HG02884 (cell line): ENCODE measurements at regions not wholly inside any gene's neighbourhood (a gene's known extent, or its start where the extent isn't known, plus 50 kb on each side); places are given as distances from the start of the nearest gene placed in this dataset.
"Not testable (repeated sequence)": the region's sequence is repeated elsewhere in the genome, so short reads cannot be mapped to it uniquely, and the experiment has no call there.

ENCODE experiments used
- ATAC-seq: cut with Tn5 transposase; IDR thresholded peaks from one replicate; pipeline ENCODE4 v1.9.1; 2021; ENCODE audit warnings: mild to moderate bottlenecking, moderate library complexity; ENCODE audit not compliant: unreplicated experiment

DNA sequence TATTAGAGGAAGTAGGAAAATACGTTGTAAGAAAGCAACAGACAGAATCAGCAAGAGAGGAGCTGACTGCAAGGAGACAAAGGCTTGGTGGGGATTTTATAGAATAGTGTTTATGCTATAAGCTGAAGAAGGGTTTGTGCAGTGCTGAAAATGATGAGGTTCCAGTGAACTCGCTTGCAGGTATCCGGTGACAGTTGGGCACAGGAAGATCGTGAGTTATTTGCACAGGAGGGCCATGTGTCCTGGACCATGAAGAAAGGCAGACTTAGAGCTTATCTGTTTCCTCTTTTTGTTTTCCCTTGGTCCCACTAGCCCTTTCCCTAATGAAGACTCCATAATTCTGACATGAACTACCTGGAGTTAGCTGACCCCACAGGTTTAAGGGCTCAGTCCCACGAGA lies 61.4 kb downstream of the NXNL2 start:
- ATAC-seq = no peak

DNA sequence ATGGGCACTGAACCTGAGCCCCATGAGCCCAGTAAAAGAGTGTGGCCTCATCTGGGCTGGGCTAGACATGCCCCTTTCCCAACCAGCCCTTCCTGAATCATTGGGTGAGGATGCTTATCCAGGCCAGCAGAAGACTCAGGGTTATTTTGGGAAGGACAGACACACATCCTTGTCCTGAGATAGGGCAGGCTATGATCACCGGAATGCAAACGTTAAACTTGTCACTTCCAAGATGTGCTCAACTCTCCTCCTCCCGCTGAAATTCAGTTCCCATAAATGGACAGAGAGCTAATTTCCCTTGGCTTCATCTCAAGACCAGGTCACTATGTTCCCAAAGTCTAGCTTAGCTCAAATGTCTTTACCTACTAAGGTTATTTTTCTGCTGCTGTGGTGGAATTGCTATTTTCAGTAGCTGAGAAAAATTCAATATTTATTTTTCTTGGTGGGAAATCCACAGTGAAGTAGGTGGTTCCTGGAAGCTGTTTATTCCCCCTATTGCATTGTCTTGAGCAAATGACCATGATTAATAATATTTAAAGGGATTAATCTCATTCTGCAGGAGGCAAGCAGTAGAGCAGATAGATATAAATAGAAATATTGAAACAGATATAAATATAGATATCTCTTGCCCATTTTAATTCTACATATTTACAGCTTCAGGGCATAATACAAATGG lies 70.0 kb downstream of the NXNL2 start:
- no peak for ATAC-seq

DNA sequence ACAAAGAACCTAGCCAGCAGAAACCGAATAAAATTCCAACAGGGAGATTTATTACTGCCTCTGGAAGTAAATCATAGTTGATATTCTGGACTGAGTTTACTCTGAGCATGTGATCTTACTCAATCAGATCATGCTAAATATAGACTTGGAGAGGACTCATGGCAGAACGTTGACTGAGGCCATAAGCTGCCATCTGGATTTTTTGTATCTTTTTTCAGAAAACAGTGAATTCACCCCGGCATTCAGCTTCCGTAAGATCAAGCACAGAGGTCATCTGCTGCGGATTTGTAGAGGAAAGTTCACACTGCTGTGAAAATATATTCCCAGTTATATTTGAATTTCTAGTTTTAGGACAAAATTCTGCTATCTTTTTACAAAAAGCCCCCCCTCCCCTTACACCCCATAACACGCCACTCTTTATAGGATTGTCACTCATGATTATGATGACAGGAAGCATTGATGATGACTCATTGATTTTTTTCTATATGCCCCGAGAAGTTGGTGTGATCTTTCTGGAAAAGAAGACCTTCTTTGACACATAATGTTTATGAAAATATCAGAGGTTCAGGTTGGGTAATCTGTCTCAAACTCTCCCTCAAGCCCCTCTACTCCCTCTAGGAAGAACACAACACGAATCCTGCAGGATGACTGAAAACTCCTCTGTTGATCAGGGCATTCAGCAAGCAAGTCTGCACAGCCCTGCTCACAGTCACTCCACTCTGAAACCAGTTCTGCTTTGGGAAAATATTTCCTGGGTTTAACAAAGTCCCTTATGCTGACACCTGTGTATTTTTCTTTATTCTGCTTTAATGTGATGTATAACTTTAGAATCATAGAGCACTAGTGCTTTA lies 70.8 kb downstream of the NXNL2 start:
- no peak for ATAC-seq

DNA sequence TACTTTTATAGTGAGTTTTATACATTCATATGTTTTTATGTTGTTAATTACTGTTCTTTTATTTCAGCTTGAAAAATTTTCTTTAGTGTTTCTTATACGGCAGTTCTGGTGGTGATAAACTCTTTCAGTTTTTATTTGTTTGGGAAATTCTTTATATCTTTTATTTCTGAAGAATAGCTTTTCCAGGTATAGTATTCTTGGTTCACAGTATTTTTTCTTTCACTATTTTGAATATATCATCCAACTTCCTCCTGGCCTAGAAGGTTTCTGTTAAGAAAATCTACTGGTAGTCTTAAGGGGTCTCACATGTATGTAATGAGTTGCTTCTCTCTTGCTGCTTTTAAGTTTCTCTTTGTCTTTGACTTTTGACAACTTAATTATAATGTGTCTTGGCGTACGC lies 79.4 kb downstream of the NXNL2 start:
- ATAC-seq = no peak

DNA sequence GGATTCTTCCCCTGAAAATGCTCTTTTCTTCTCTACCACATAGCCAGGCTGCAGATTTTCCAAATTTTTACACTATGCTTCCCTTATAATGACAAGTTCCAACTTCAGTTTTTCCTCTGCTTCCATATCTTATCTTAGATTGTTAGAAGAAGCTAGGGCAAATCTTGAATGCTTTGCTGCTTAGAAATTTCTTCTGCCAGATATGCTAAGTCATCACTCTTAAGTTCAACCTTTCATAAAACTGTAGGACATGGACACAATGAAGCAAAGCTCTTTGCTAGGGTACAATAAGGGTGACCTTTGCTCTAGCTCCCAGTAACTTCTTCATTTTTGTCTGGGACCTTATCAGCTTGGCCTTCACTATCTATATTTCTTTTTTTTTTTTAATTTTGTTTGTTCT lies 88.7 kb downstream of the NXNL2 start:
- ATAC-seq = no peak

DNA sequence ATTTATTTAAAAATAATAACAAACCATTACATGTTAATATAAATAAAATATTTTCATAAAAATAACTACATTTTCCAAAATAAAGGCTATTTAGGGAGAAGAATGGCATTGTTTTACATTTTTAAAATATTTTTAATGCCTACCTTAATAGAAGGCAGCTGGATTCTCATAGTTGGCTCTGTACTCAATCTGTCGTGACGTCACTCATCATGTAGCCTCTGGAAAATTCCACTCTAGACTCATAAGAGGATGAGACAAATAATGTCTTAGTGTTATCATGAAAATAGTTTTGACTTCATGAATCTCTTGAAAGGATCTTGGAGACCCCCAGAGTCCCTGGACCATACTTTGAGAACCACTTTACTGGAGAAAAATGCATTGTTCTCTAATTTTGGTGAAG lies 93.1 kb downstream of the NXNL2 start:
- no peak for ATAC-seq

DNA sequence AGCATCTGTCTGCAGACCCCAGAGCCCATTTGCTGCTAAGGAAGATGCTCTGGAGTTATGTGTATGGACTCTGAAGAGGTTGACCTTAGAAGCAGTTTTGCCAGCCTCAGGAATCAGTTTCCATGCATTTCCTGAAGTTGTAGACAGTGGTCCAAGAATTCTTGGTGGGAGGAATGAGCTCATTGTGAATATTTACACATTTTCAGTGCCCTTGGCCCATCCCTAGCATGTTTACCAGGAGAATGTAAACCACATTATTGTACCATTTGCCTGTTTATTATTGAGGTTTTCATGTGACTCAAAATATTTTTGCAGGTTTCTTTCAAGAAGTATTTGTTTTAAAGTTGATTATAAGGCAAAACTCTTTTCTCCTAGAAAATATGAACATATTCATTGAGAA lies 93.8 kb downstream of the NXNL2 start:
- ATAC-seq = no peak

DNA sequence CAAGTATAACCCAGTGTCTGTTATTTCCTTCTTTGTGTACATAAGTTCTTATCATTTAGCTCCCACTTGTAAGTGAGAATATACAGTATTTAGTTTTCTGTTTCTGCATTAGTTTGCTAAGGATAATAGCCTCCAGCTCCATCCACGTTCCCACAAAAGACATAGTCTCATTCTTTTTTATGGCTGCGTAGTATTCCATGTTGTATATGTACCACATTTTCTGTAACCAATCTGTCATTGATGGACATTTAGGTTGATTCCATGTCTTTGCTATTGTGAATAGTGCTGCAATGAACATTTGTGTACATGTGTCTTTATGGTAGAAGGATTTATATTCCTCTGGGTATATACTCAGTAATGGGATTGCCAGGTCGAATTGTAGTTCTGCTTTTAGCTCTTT lies 95.6 kb downstream of the NXNL2 start:
- not testable (repeated sequence) for ATAC-seq

DNA sequence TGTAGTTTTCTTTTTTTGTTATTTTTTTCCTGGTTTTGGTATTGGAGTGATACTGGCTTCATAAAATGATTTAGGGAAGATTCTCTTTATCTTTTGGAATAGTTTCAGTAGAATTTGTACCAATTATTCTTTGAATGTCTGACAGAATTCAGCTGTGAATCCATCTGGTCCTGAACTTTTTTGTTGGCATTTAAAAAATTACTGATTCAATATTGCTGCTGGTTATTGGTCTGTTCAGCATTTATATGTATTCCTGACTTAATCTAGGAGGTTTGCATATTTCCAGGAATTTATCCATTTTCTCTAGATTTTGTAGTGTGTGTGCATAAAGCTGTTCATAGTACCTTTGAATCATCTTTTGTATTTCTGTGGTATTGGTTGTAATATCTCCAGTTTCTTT lies 100.2 kb downstream of the NXNL2 start:
- no peak for ATAC-seq

DNA sequence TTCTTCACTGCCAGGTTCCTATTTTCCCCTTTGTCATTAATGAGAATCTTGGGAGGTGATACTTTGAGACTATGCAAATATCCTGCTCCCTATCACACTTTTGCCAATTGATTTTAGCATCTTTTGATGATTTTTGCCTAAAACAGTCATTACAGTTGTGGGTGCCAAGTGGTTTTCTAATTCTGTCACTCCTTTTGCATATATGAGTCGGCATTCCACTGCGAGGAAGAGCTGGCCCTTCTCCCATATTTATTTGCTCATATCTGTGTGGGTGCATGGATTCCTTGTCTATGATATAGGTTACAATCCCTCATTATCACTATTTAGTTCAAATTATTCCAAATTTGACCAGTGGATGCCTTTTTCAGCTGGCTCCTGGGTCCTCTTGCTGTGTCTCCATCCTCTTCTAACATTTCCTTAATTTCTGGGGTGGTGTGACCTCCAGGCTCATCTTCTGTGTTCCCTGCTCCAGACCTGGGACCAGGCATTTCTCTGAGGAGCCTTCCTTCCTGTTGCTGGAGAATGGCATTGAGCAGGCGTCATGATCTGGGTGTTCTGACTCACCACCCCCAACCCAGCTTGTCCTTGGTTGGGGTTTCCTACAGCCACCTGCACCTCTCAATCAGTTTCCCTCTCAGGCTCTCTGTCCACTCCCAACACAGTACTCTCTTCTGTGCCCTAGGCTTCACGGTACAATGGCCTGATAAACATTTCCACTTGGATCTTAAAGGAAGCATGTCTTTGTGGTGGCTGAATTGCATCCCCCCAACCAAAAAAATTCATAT lies 106.7 kb downstream of the NXNL2 start:
- no peak for ATAC-seq

DNA sequence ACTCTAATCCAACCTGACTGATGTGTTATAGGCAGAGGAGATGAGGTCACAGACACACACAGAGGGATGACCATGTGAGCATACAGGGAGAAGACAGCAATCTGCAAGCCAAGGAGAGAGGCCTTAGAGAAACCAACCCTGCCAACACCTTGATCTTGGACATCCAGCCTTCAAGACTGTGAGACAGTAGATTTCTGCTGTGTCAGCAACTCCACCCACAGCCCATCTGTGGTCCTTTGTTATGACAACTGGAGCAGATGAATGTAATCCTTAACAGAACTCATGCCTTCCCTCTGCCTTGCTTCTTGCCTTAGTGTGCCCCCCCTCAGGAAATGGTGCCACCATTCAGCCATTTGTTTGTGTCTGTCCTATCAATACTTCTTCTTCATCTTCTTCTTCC lies 107.4 kb downstream of the NXNL2 start:
- ATAC-seq = no peak

DNA sequence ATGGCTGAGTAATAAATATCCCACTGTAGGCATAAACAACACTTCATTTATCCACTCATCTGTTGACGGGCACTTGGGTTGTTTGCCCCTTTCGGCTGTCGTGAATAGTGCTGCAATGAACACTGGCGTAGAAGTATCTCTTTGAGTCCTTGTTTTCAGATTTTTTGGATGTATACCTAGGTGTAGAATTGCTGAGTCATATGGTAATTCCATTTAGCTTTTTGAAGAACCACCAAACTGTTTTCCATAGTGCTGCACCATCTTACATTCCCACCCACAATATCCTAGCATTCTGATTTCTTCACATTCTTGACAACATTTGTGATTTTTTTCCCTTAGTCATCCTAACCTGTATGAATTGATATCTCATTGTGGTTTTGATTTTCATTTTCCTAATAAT lies 109.0 kb downstream of the NXNL2 start:
- no peak for ATAC-seq

DNA sequence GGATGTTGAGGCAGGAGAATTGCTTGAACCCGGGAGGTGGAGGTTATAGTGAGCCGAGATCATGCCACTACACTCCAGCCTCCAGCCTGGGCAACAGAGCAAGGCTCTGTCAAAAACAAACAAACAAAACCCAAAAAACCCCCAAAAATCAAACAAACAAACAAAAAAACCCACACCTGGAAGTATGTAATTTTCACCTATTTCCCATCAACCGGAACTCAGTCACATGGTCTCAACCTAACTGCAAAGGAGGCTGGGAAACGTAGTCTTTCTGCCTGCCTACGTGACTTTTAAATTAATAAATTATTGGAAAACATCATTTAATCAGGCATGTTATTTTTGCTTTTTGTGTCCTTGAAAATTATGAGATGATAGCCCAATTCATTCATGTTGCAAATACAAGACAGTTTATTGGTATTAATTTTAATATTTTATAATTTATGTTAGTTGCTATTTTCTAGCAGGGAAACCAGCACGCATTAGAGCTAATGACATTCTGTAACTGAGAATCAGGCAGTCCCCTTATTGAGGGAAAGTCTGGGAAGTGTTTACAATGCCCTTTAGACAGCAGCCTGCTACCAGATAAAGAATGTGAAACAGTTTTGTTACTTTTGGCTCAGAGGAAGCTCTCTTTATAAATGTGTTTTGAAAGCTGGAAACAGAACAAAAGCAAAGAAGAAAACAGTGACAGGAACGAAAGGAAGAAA lies 110.3 kb downstream of the NXNL2 start:
- ATAC-seq = no peak

DNA sequence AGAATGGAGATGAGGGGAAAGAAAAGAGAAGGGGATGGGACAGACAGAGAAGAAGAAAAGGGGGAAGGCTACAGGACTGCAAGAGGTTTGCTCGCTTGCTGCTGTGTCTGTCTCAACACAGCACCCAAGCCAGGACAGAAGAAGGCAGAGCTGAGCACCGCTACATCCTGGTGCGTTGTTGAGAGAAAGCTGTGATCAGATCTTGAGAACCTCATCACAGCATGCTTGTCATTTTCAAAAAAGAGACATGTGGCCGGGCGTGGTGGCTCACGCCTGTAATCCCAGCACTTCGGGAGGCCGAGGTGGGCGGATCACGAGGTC lies 110.9 kb downstream of the NXNL2 start:
- no peak for ATAC-seq

DNA sequence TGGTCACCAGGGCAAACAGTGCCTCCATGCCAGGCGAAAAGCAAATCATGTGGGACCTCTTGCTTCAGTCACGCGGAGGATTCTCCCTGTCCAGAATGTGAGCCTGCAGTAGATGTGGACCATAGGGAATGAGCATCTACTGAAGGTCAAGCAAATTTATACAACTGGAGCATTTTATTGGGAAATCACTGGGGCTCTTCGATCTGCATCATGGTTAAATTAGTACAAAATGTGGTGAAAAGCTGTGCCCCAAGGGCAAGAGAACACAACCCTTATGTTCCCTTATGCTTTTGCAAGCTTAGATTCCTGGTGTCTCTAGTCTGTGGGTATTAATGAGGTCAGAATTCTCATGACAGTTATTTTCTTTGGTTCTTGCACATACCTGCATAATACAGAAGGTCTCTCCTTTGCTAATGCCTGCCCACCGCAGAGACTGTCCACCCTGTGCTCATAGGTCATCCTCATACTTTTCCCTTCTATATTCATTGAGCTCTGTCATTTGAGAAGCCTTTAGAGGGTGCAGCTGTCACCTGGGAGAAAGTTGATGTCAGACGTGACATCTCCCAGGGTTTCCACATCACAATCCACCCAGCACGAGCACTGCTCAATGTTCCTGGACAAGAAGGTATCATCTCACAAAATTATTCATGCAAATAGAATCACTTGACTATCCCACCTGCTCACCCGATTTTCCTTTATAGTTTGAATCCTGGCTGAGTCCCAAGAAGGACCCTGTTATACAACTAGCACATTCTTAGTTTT lies 111.7 kb downstream of the NXNL2 start:
- no peak for ATAC-seq

DNA sequence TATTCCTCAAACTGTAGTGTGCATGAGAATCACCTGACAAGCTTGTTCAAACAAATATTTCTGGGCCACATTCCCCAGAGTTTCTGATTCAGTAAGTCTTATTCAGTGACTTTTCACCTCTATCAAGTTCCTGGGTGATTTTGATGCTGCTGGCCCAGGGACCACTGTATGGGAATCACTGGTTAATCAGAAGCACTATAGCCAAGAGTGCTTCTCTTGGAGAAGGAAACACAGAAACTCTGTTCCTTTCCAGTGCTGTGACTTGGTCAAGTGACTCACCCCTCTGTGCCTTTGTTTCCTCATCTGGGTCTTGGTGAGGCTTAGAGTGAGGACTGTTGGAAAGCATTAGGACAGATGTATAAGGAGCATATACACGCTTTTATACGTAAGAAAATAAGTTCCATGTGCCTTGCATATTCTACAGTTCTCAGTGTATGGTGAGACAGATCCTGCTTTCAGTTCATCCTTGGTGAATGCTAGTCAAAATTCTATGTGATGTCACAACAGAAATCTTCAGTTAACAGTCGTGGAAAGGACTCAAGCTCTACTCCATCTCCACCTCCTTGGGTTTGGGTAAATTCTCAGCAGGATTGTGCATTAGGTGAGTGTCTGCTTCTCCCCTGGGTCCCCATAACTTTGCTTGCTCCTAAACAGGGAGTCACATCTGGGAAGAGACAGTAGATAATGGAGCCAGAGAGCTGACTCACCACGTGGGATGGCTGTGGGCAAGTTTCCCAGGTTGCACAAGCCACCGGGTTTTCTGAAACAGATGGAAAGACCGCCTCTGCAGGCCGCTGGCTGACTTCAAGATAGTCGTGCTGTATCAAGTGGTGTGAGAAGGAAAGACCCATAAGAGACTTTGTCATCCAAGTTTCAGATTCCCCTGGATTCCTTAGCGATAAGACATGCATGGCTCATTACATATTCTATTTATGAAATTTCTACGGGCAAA lies 117.0 kb downstream of the NXNL2 start:
- no peak for ATAC-seq

DNA sequence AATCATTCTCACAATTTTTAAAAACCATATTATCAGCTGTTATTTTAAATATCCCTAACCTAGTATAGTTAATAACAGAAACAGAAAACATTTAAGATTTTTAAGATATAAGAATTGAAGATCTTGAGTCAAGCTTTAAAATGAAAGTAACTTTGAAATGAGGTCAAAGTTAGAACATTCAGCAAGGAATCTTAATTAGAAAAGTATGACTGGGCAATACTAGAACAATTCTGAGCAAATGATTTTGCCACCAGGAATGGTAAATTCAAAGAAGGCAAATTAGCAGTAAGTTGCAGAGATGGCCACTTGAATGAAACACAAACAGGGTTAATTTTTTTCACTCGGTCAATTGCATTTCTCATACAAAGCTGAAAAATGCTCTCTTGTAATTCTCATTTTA lies 117.9 kb downstream of the NXNL2 start:
- no peak for ATAC-seq

DNA sequence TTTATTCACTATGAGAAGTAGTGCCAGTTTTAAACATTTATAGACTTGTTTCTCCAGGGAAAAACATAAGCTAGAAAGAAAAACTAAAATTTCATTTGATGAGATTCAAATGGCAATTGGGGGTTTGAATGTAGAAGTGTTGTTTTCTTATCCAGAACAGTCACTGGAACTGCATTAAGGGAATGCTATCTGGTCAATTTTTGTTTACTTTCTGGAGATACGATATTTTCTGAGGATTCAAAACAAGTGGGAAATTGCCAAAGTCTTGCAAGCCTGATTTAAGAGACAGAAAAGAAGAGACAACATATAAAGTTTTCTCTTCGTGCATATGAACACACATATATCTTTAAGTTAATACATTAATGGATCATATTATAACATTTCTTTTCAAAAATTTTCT lies 118.4 kb downstream of the NXNL2 start:
- no peak for ATAC-seq

DNA sequence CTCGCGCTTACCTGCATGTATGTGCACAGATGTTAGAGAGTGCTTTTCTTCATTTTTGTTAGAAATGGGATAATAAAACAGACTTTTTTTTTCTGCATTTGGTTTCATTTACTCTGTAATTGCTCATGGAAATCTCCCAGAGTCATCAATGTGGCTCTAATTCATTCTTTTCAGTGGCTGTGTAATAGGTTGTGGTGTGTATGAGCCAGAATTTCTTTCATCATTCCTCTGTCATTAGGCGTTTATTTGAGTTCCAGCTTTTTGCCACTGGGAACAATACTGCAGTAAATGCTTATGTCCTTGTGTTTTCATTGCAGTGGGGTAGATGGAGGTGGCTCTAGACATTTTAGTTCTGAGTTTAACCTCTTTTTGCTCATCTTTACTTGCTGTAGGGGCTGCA lies 118.9 kb downstream of the NXNL2 start:
- ATAC-seq = no peak

DNA sequence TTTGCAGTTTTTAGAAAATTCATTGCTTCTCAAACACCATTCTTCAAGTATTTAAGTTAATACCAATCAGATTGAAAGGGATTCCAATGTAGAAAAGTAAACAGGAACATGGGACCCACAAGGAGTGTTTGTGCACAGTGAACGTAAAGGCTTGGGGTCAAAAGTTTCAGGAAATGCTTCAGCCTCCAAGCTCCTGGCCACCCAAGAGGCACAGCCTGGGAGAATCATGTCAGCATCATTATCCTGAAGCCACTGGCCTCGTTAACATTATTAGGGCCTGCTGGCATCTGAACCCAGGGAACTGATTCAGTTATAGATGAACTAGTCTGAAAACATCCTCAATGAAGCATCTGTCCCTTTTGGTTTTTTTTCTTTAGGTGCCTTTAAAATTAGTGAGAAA lies 122.9 kb downstream of the NXNL2 start:
- no peak for ATAC-seq
